Fibroblast of lung (primary cell): ENCODE measurements at regions not wholly inside any gene's neighbourhood (a gene's known extent, or its start where the extent isn't known, plus 50 kb on each side); places are given as distances from the start of the nearest gene placed in this dataset.
A peak's percentile ranks its signal among the peaks of the same experiment; 100 is the strongest.

Experiments
- DNase-seq, 2 donors: peaks; one replicate each; pipeline versions ENCODE4 v3.0.0 to v3.0.0-alpha.2; 2010; ENCODE audit warnings: low read depth in 2 of 2
- H2AFZ ChIP-seq: 2 replicates; pipeline ENCODE4 v1.5.1; 2012; ENCODE audit warnings: low read length, control low read depth, inconsistent platforms
- H3K27ac ChIP-seq: 2 replicates; pipeline ENCODE4 v1.5.1; 2011; ENCODE audit warnings: low read length, control low read depth; ENCODE audit not compliant: insufficient read depth
- H3K27me3 ChIP-seq: 2 replicates; pipeline ENCODE4 v1.5.1; 2011; ENCODE audit warnings: mild to moderate bottlenecking, low read length; ENCODE audit not compliant: control insufficient read depth, insufficient read depth
- H3K36me3 ChIP-seq: 2 replicates; pipeline ENCODE4 v1.5.1; 2011; ENCODE audit warnings: low read length; ENCODE audit not compliant: control insufficient read depth, insufficient read depth
- H3K4me1 ChIP-seq: 2 replicates; pipeline ENCODE4 v1.5.1; 2011; ENCODE audit warnings: low read length; ENCODE audit not compliant: control insufficient read depth, insufficient read depth; ENCODE audit errors: extremely low read depth
- H3K4me2 ChIP-seq: 2 replicates; pipeline ENCODE4 v1.5.1; 2011; ENCODE audit warnings: low read length, control low read depth; ENCODE audit not compliant: insufficient read depth; ENCODE audit errors: extremely low read depth
- H3K4me3 ChIP-seq, 4 experiments: fragments of 200-600 bp in 1 of 4; sonication (generic) in 1 of 4; replicated peaks in 1 of 4; 2 replicates each; pipeline ENCODE4 v1.5.1; 2011 to 2016; ENCODE audit warnings: low read length in 4 of 4, low read depth in 3 of 4, mild to moderate bottlenecking in 3 of 4, control low read depth in 2 of 4, inconsistent platforms in 1 of 4, mixed read lengths in 1 of 4; ENCODE audit not compliant: insufficient read depth in 1 of 4; ENCODE audit errors: control extremely low read depth in 1 of 4
- H3K79me2 ChIP-seq: 2 replicates; pipeline ENCODE4 v1.5.1; 2012; ENCODE audit warnings: mild to moderate bottlenecking, low read length, inconsistent platforms; ENCODE audit not compliant: control insufficient read depth, insufficient read depth
- H3K9ac ChIP-seq: 2 replicates; pipeline ENCODE4 v1.5.1; 2011; ENCODE audit warnings: mild to moderate bottlenecking, low read length, control low read depth; ENCODE audit not compliant: insufficient read depth
- H3K9me3 ChIP-seq: 2 replicates; pipeline ENCODE4 v1.5.1; 2012; ENCODE audit warnings: low read depth, low read length; ENCODE audit not compliant: control insufficient read depth, insufficient read depth
- H4K20me1 ChIP-seq: 2 replicates; pipeline ENCODE4 v1.5.1; 2011; ENCODE audit warnings: low read length; ENCODE audit not compliant: control insufficient read depth, insufficient read depth; ENCODE audit errors: extremely low read depth
- CTCF ChIP-seq, 2 donors: IDR thresholded peaks in 1 of 2; conservative IDR thresholded peaks in 1 of 2; 1 replicate in 1 of 2; 2 replicates in 1 of 2; pipeline ENCODE4 v1.5.1; 2011 to 2012; ENCODE audit warnings: low read length in 2 of 2, control low read depth in 1 of 2, inconsistent platforms in 1 of 2, low read depth in 1 of 2, mild to moderate bottlenecking in 1 of 2
- EZH2 ChIP-seq: IDR thresholded peaks from 2 replicates; pipeline ENCODE4 v1.5.1; 2012; ENCODE audit warnings: low read length, control low read depth, mild to moderate bottlenecking; ENCODE audit errors: missing control alignments

- Histone ChIP-seq H3K9me3 (no peaks in the 10 kb centered on the region), H3K27me3 (no peaks in the 10 kb centered on the region), H3K79me2 (no peaks in the 10 kb centered on the region), H2AFZ (no peak overlapping the region), H3K4me1 (no peaks in the 10 kb centered on the region), H4K20me1 (no peaks in the 10 kb centered on the region), H3K4me2 (no peak overlapping the region), H3K9ac (no peak overlapping the region), H3K36me3 (no peaks in the 10 kb centered on the region), H3K27ac (no peak overlapping the region), H3K4me3 (no peak overlapping the region)
- TF ChIP-seq CTCF (conservative IDR thresholded peaks at IDR 0.05 in 1 of 2, IDR thresholded peaks at IDR 0.05 in 1 of 2; ENCODE audit: low read depth in 1 of 2, low read length in 2 of 2) (peak in 1 of 2 donors; percentile 5), EZH2 (no peak)
- peak in 1 of 2 donors; percentile 0 for DNase-seq
Measured at GRCh38 chrX:122777766-122778165, 406.3 kb upstream of the GRIA3 start.

- Histone ChIP-seq H3K4me2 (no peak overlapping the region), H3K27ac (no peak overlapping the region), H3K36me3 (no peaks in the 10 kb centered on the region), H3K4me3 (no peak overlapping the region), H3K4me1 (no peaks in the 10 kb centered on the region), H2AFZ (no peak overlapping the region), H3K9me3 (no peaks in the 10 kb centered on the region), H3K9ac (no peak overlapping the region), H3K27me3 (no peaks in the 10 kb centered on the region), H4K20me1 (no peaks in the 10 kb centered on the region), H3K79me2 (no peaks in the 10 kb centered on the region)
- no peak for DNase-seq
- no peak for TF ChIP-seq EZH2
- no peak for TF ChIP-seq CTCF (conservative IDR thresholded peaks at IDR 0.05 in 1 of 2, IDR thresholded peaks at IDR 0.05 in 1 of 2; ENCODE audit: low read depth in 1 of 2, low read length in 2 of 2)
Measured at GRCh38 chrX:122783918-122784317, 400.2 kb upstream of the GRIA3 start.

GRCh38 chrX:122787231-122787630 is 396.8 kb upstream of the GRIA3 start:
- H3K4me1 ChIP-seq: no peaks in the 10 kb centered on the region
- H3K79me2 ChIP-seq: no peaks in the 10 kb centered on the region
- H3K27ac ChIP-seq: no peak overlapping the region
- H2AFZ ChIP-seq: no peak overlapping the region
- no peak overlapping the region for H3K4me3 ChIP-seq
- no peak overlapping the region for H3K9ac ChIP-seq
- H3K27me3 ChIP-seq: no peaks in the 10 kb centered on the region
- no peaks in the 10 kb centered on the region for H3K36me3 ChIP-seq
- TF ChIP-seq CTCF (conservative IDR thresholded peaks at IDR 0.05 in 1 of 2, IDR thresholded peaks at IDR 0.05 in 1 of 2; ENCODE audit: low read depth in 1 of 2, low read length in 2 of 2): no peak
- TF ChIP-seq EZH2: no peak
- peak in 1 of 2 donors; percentile 36 for DNase-seq
- H3K9me3 ChIP-seq: no peaks in the 10 kb centered on the region
- no peaks in the 10 kb centered on the region for H4K20me1 ChIP-seq
- H3K4me2 ChIP-seq: no peak overlapping the region
